ENCODE measurements at regions not wholly inside any gene's neighbourhood (a gene's known extent, or its start where the extent isn't known, plus 50 kb on each side); places are given as distances from the start of the nearest gene placed in this dataset.

DNA sequence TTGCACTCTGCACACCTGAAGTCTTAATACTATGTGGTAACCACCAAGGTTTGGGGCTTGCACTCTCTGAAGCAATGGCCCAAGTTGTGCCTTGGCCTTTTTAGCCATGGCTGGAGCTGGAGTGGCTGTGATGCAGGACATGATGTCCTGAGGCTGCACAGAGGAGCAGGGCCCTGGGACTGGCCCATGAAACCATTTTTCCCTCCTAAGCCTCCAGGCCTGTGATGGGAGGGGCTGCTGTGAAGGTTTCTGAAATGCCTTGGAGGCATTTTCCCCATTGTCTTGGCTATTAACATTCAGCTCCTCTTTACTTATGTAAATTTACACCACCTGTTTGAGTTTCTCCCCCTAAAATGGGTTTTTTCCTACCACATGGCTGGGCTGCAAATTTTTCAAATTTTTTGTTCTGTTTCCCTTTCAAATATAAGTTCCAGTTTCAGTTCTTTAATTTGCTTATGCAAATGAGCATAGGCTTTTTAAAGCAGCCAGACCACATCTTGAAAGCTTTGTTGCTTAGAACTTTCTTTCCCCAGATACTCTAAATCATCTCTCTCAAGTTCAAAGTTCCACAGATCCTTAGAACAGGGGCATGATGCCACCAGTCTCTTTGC lies 237.4 kb upstream of the DMAC1 start:
- TF ChIP-seq JUN (CRISPR knock-in tag; IDR thresholded peaks at IDR 0.05): no peak
- no peak for TF ChIP-seq ZNF263 (CRISPR knock-in tag; IDR thresholded peaks at IDR 0.05)
